HUES64 (cell line): ENCODE measurements at regions not wholly inside any gene's neighbourhood (a gene's known extent, or its start where the extent isn't known, plus 50 kb on each side); places are given as distances from the start of the nearest gene placed in this dataset.

Source experiments
- H3K27ac ChIP-seq: 2 replicates; pipeline ENCODE4 v1.7.0; 2013; ENCODE audit warnings: low read depth, low read length, inconsistent platforms
- H3K27me3 ChIP-seq: 2 replicates; pipeline ENCODE4 v1.6.1; 2013; ENCODE audit warnings: mild to moderate bottlenecking, low read length; ENCODE audit not compliant: insufficient read depth
- H3K36me3 ChIP-seq: 2 replicates; pipeline ENCODE4 v1.6.1; 2013; ENCODE audit warnings: mild to moderate bottlenecking, low read length; ENCODE audit not compliant: insufficient read depth
- H3K4me1 ChIP-seq: 2 replicates; pipeline ENCODE4 v1.6.1; 2013; ENCODE audit warnings: mild to moderate bottlenecking, low read length, moderate library complexity; ENCODE audit not compliant: insufficient read depth
- H3K4me3 ChIP-seq: 2 replicates; pipeline ENCODE4 v1.5.1; 2013; ENCODE audit warnings: mild to moderate bottlenecking, low read length, moderate library complexity
- H3K9ac ChIP-seq: 2 replicates; pipeline ENCODE4 v1.6.1; 2013; ENCODE audit warnings: mild to moderate bottlenecking, low read depth, low read length
- H3K9me3 ChIP-seq: 2 replicates; pipeline ENCODE4 v1.6.1; 2013; ENCODE audit warnings: low read depth, low read length; ENCODE audit not compliant: insufficient read depth
- WGBS: fragments of 150-250, 120-280 bp; methylation state at CpG from one replicate; pipeline ENCODE4 v1.1.7; 2013; ENCODE audit warnings: missing lambda C conversion rate; 5-methylcytosine and 5-hydroxymethylcytosine counted together

- peaks cover 5% of the 10 kb centered on the region; the same call in 1 of the 2 replicates for H3K4me1 ChIP-seq
Observed at GRCh38 chr2:21443494-21444105, 319.8 kb downstream of the TDRD15 start.

GRCh38 chr2:21449881-21450280 is 326.1 kb downstream of the TDRD15 start:
- 97% methylated on average over 2 of the region's 4 CpGs for WGBS
- Histone ChIP-seq H3K36me3 (no peaks in the 10 kb centered on the region), H3K4me1 (peaks cover 7% of the 10 kb centered on the region), H3K9me3 (no peaks in the 10 kb centered on the region), H3K9ac (no peak overlapping the region), H3K4me3 (no peak overlapping the region), H3K27me3 (no peaks in the 10 kb centered on the region), H3K27ac (no peak overlapping the region)

More at GRCh38 chr2:21443494-21444105, 319.8 kb downstream of the TDRD15 start:
- H3K4me3 ChIP-seq, result no peak overlapping the region
- 86% methylated on average over 5 of the region's 5 CpGs for WGBS
- H3K27ac ChIP-seq, result no peak overlapping the region
- no peak overlapping the region for H3K9ac ChIP-seq
- H3K9me3 ChIP-seq, result no peaks in the 10 kb centered on the region
- no peaks in the 10 kb centered on the region for H3K27me3 ChIP-seq
- H3K36me3 ChIP-seq, result no peaks in the 10 kb centered on the region

DNA sequence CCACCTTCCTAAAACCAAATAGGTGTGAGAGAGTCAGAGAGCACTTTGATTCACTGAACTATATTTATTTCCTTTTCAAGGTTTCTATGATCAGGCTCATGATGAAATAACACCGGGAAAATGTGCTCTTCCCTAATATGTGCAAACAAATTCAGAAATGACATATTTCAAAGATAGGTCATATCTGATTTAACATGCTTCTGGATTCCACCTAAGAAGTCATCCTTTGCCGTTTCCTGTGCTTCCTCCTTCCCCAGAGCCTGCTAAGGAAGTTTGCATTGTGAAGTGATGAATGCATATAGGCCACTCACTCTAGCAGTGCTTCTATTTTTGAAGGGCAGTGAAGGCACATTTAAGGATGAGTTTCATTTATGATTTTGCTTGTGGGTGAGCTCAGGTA is 327.6 kb downstream of the TDRD15 start:
- Histone ChIP-seq H3K36me3 (no peaks in the 10 kb centered on the region), H3K9ac (no peak overlapping the region), H3K4me1 (peaks cover 19% of the 10 kb centered on the region), H3K27ac (peak overlapping the region; percentile 28; the same call in 1 of the 2 replicates), H3K4me3 (no peak overlapping the region), H3K9me3 (no peaks in the 10 kb centered on the region), H3K27me3 (no peaks in the 10 kb centered on the region)
- 89% methylated on average over 2 of the region's 2 CpGs for WGBS

DNA sequence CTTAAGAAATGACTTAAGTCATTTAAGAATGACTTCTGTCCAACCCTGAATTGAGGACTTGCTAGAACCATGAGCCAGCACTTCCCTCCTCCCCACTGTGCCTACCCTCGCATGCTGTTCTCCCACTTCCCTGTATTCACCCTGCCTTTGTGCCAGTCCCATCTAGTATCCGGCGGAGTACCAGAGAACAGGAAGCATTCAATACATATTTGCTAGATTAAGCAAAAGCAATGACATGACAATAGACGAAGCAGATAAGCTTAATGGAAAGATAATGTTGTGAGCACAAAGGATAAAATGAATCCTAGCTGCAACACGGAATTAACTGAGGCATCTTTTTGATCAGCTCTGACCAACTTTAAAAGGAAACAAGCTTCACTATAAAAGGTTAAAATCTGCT is 328.5 kb downstream of the TDRD15 start:
- Histone ChIP-seq H3K9me3 (0 out of 2 replicates have a peak, but pooled peaks cover under 1% of the 10 kb centered on the region), H3K36me3 (no peaks in the 10 kb centered on the region), H3K4me1 (peaks cover 19% of the 10 kb centered on the region), H3K9ac (no peak overlapping the region), H3K4me3 (no peak overlapping the region), H3K27ac (no peak overlapping the region; the same call in 1 of the 2 replicates), H3K27me3 (no peaks in the 10 kb centered on the region)
- WGBS, result 70% methylated on average over 5 of the region's 5 CpGs

DNA sequence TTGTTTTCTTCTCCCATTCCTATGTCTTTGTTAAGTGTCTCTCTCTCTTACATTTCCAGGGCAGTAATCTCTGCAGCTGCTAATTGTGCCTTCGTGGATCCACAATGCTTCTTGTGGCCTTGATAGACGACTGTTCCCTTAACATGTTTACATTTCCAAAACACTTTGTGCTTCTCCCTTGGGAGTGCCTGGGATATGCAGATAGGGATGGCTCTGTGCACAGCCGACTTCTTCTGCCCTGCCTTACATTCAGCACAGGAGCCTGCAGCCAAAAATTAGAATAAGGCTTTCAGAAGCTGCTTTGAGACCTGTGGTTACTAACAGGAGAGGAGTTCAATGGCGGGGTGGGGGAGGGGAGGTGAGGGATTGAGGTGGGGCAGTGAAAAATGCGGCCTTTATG is 328.9 kb downstream of the TDRD15 start:
- H3K27me3 ChIP-seq, result no peaks in the 10 kb centered on the region
- peaks cover 19% of the 10 kb centered on the region for H3K4me1 ChIP-seq
- WGBS, result 23% methylated on average over 5 of the region's 5 CpGs
- peak overlapping the region; percentile 36; the same call in 1 of the 2 replicates for H3K27ac ChIP-seq
- H3K4me3 ChIP-seq, result no peak overlapping the region
- H3K36me3 ChIP-seq, result no peaks in the 10 kb centered on the region
- peaks cover 5% of the 10 kb centered on the region; the same call in 1 of the 2 replicates for H3K9me3 ChIP-seq
- H3K9ac ChIP-seq, result no peak overlapping the region

DNA sequence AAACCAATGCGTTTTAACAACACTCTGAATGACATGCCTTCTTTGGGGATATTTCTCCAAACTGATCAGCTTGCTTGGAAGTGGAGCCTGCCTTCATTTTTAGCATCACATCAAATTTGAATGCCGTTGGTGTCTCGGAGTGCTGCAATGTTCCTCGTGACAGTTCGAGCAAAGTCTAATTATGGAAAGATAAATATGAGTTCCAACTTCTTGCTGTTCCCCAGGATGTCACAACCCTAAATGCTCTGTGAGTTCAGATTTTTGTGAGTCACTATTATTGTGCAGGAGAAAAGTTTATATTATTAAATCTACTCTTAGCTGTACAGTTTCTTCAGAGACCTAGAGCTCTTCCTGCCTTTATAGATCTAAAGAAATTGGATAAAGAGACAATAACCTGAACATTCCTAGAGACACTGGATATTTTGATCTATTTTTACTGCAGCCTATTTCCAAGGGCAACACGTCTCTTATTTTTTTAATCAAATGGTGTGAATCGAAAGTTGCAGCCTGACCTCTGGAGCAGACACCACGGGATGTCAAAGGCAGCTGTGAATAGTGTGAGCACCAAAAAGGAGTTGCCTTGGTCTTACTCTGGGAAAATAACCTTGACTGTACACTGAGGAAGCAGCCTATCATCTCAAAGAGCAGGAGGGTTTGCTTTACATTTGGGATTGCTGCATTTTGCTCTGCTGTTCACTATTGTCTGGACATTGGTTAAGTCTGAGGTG is 330.1 kb downstream of the TDRD15 start:
- Histone ChIP-seq H3K9ac (no peak overlapping the region), H3K36me3 (no peaks in the 10 kb centered on the region), H3K9me3 (peaks cover 17% of the 10 kb centered on the region), H3K27ac (no peak overlapping the region; the same call in 1 of the 2 replicates), H3K27me3 (no peaks in the 10 kb centered on the region), H3K4me1 (peaks cover 19% of the 10 kb centered on the region), H3K4me3 (no peak overlapping the region)
- 97% methylated on average over 8 of the region's 8 CpGs for WGBS

GRCh38 chr2:21454839-21455238 is 331.1 kb downstream of the TDRD15 start:
- Histone ChIP-seq H3K36me3 (no peaks in the 10 kb centered on the region), H3K4me1 (peaks cover 19% of the 10 kb centered on the region), H3K27ac (no peak overlapping the region), H3K9ac (no peak overlapping the region), H3K4me3 (no peak overlapping the region), H3K9me3 (peaks cover 25% of the 10 kb centered on the region), H3K27me3 (no peaks in the 10 kb centered on the region)
- WGBS, result 87% methylated on average over 1 of the region's 2 CpGs

GRCh38 chr2:21461754-21462240 is 338.0 kb downstream of the TDRD15 start:
- Histone ChIP-seq H3K4me1 (no peaks in the 10 kb centered on the region), H3K27ac (no peak overlapping the region), H3K36me3 (no peaks in the 10 kb centered on the region), H3K27me3 (no peaks in the 10 kb centered on the region), H3K9me3 (peaks cover 26% of the 10 kb centered on the region), H3K4me3 (no peak overlapping the region), H3K9ac (no peak overlapping the region)
- 90% methylated on average over 3 of the region's 3 CpGs for WGBS

DNA sequence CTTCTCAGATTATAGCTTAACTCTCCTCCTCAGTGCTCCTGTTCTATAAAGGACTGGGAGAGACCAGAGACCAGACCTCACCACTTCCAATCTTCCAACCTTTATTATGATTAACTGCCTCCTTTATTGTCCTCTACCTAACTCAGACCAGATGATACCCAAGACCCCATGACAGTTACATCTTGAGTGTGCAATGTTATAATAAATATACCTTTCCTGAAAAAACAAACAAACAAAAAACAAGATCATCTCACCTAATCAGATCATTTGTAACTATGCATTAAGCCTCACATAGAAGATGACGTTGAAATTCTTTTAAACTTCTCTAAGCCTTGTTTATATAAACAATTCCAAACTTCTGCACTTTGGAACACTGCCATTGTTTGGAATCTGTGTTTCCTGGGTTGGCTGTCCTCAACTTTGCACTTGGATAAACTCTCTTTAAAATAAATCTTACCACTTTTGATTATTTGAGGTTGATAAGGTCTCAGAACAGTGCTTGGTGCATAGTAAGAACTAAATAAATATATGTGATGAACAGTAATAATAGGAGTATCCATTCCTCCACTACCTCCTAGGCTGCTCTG is 342.7 kb downstream of the TDRD15 start:
- Histone ChIP-seq H3K9ac (no peak overlapping the region), H3K27me3 (no peaks in the 10 kb centered on the region), H3K9me3 (no peaks in the 10 kb centered on the region), H3K27ac (no peak overlapping the region), H3K4me1 (peaks cover 7% of the 10 kb centered on the region; the same call in 1 of the 2 replicates), H3K36me3 (no peaks in the 10 kb centered on the region), H3K4me3 (no peak overlapping the region)
- WGBS, result 100% methylated on average over 1 of the region's 1 CpG

GRCh38 chr2:21467280-21467818 is 343.6 kb downstream of the TDRD15 start:
- H3K27me3 ChIP-seq, result no peaks in the 10 kb centered on the region
- 82% methylated on average over 1 of the region's 1 CpG for WGBS
- peak overlapping the region; percentile 30; the same call in 1 of the 2 replicates for H3K27ac ChIP-seq
- no peak overlapping the region for H3K9ac ChIP-seq
- H3K36me3 ChIP-seq, result no peaks in the 10 kb centered on the region
- no peaks in the 10 kb centered on the region for H3K9me3 ChIP-seq
- peaks cover 7% of the 10 kb centered on the region; the same call in 1 of the 2 replicates for H3K4me1 ChIP-seq
- H3K4me3 ChIP-seq, result no peak overlapping the region

- Histone ChIP-seq H3K27ac (peak overlapping the region; percentile 30; the same call in 1 of the 2 replicates), H3K27me3 (no peaks in the 10 kb centered on the region)
Observed at GRCh38 chr2:21467910-21468309, 344.1 kb downstream of the TDRD15 start.

More at GRCh38 chr2:21467910-21468309, 344.1 kb downstream of the TDRD15 start:
- H3K4me3 ChIP-seq, result no peak overlapping the region
- no peak overlapping the region for H3K9ac ChIP-seq
- no peaks in the 10 kb centered on the region for H3K36me3 ChIP-seq
- peaks cover 7% of the 10 kb centered on the region; the same call in 1 of the 2 replicates for H3K4me1 ChIP-seq
- no peaks in the 10 kb centered on the region for H3K9me3 ChIP-seq
- WGBS, result 93% methylated on average over 2 of the region's 2 CpGs
